Osteoblast (primary cell): ENCODE measurements at regions not wholly inside any gene's neighbourhood (a gene's known extent, or its start where the extent isn't known, plus 50 kb on each side); places are given as distances from the start of the nearest gene placed in this dataset.
A peak's percentile ranks its signal among the peaks of the same experiment; 100 is the strongest.

Source experiments
- DNase-seq: peaks from one replicate; pipeline ENCODE4 v3.0.0; 2011; ENCODE audit warnings: low spot score, mixed read lengths; ENCODE audit not compliant: insufficient read length; ENCODE audit errors: missing footprints
- H2AFZ ChIP-seq: 2 replicates; pipeline ENCODE4 v1.6.0; 2011; ENCODE audit warnings: mild to moderate bottlenecking, low read length
- H3K27ac ChIP-seq: 2 replicates; pipeline ENCODE4 v1.5.1; 2011; ENCODE audit warnings: mild to moderate bottlenecking, low read depth, low read length, moderate library complexity
- H3K27me3 ChIP-seq: 2 replicates; pipeline ENCODE4 v1.6.0; 2012; ENCODE audit warnings: mild to moderate bottlenecking, control low read depth, inconsistent platforms, low read length, moderate library complexity; ENCODE audit not compliant: insufficient read depth
- H3K36me3 ChIP-seq: 2 replicates; pipeline ENCODE4 v1.5.1; 2011; ENCODE audit warnings: mild to moderate bottlenecking, low read length, control low read depth, moderate library complexity; ENCODE audit not compliant: insufficient read depth
- H3K4me1 ChIP-seq: 2 replicates; pipeline ENCODE4 v1.5.1; 2011; ENCODE audit warnings: mild to moderate bottlenecking, low read length, control low read depth, moderate library complexity; ENCODE audit not compliant: insufficient read depth
- H3K4me2 ChIP-seq: 2 replicates; pipeline ENCODE4 v1.6.0; 2011; ENCODE audit warnings: mild to moderate bottlenecking, low read length; ENCODE audit not compliant: insufficient read depth
- H3K4me3 ChIP-seq: fragments of 200-600 bp; sonication (generic); 3 replicates; pipeline ENCODE4 v1.5.1; 2012; ENCODE audit warnings: mild to moderate bottlenecking, low read length, inconsistent platforms; ENCODE audit not compliant: insufficient read depth
- H3K79me2 ChIP-seq: 2 replicates; pipeline ENCODE4 v1.6.0; 2012; ENCODE audit warnings: mild to moderate bottlenecking, low read length, control low read depth, inconsistent platforms; ENCODE audit not compliant: insufficient read depth
- H3K9me3 ChIP-seq: 2 replicates; pipeline ENCODE4 v1.5.1; 2011; ENCODE audit warnings: low read depth, low read length, control low read depth
- H4K20me1 ChIP-seq: 2 replicates; pipeline ENCODE4 v1.6.0; 2012; ENCODE audit warnings: mild to moderate bottlenecking, low read length, control low read depth; ENCODE audit not compliant: insufficient read depth
- TF ChIP-seq, protein P1 (sequence below): IDR thresholded peaks from 2 replicates; pipeline ENCODE4 v1.5.1; 2011; ENCODE audit warnings: mild to moderate bottlenecking, low read depth, low read length, moderate library complexity; ENCODE audit errors: extremely low read depth

DNA sequence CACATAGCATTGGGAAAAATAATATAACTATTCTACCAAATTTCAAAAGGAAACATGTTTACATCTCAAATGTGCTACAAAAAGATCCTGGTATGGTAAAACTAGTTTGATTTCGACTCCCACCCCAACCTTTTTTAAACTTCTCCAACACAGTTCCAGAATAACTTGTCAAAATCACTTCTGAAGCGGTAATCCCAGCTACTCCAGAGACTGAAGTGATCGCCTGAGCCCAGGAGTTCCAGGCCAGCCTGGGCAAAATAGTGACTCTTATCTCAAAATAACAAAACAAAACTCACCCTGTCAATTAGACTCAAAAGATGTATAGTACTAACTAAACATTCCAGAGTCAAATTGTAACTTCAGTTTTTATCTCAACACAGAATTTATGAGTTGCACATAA, 71.3 kb upstream of the RNF38 start:
- no peaks in the 10 kb centered on the region for H3K9me3 ChIP-seq
- no peaks in the 10 kb centered on the region for H3K27me3 ChIP-seq
- H3K79me2 ChIP-seq = peaks cover 46% of the 10 kb centered on the region
- H4K20me1 ChIP-seq = no peaks in the 10 kb centered on the region
- DNase-seq = no peak
- TF ChIP-seq, protein P1, sequence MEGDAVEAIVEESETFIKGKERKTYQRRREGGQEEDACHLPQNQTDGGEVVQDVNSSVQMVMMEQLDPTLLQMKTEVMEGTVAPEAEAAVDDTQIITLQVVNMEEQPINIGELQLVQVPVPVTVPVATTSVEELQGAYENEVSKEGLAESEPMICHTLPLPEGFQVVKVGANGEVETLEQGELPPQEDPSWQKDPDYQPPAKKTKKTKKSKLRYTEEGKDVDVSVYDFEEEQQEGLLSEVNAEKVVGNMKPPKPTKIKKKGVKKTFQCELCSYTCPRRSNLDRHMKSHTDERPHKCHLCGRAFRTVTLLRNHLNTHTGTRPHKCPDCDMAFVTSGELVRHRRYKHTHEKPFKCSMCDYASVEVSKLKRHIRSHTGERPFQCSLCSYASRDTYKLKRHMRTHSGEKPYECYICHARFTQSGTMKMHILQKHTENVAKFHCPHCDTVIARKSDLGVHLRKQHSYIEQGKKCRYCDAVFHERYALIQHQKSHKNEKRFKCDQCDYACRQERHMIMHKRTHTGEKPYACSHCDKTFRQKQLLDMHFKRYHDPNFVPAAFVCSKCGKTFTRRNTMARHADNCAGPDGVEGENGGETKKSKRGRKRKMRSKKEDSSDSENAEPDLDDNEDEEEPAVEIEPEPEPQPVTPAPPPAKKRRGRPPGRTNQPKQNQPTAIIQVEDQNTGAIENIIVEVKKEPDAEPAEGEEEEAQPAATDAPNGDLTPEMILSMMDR = no peak
- H2AFZ ChIP-seq = peak overlapping the region; percentile 82
- H3K4me3 ChIP-seq = peak overlapping the region; percentile 69
- H3K27ac ChIP-seq = peak overlapping the region; percentile 73
- H3K36me3 ChIP-seq = no peaks in the 10 kb centered on the region
- peaks cover 11% of the 10 kb centered on the region for H3K4me1 ChIP-seq
- H3K4me2 ChIP-seq = peak overlapping the region; percentile 89

DNA sequence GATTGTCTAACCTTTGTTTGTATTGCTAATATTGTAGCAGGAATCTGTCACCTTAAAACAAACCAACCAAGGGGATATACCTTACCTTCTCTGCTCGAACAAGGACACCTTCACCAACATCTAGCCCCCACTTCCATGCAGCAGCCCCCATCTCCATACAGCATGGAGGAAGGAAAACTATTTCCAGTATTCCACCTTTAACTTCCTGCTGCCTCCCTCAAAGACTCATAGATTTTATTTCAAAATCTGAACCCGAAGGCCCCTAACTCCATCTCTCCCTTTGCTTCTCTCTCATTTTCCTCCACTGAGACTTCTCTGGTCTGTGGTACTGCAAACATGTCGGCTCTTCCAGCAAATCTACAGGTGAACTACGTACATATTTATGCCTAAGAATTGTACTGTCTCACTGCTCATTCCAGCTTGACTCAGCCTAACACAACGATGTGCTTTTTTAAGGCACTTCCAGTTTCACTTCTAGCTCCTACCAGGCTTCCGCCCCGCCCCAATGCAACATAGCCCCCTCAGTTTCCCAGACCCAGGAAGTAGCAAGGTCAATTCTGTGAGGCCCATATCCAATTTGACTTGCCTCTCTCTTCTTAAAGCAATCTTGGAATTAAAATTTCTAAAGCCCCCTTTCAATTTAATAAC, 70.7 kb upstream of the RNF38 start:
- Histone ChIP-seq H3K27ac (peak overlapping the region; percentile 73), H4K20me1 (no peaks in the 10 kb centered on the region), H3K36me3 (no peaks in the 10 kb centered on the region), H3K4me2 (peak overlapping the region; percentile 89), H3K79me2 (peaks cover 46% of the 10 kb centered on the region), H3K27me3 (no peaks in the 10 kb centered on the region), H3K4me1 (peaks cover 11% of the 10 kb centered on the region), H3K4me3 (peak overlapping the region; percentile 69), H3K9me3 (no peaks in the 10 kb centered on the region), H2AFZ (peak overlapping the region; percentile 82)
- DNase-seq = peak; percentile 90
- TF ChIP-seq, protein P1 = no peak

DNA sequence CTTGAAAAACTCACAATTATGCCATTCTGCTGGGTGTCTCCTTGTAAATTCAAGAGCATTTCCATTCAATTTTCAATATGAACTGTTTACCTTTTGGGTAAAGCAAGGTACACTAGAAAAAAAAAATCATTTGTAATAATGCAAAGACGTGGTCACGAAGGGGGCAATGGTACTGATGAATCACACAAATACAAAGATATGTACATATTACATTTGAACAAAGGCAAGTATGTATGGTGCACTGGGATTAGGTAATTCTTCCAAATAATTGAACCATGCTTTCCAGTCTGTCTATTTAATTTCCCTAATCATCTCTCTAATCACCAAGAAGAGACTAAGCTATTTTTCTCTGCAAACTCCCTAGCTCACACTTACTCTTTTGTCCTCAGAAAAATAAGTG, 63.4 kb upstream of the RNF38 start:
- peaks cover 48% of the 10 kb centered on the region for H3K79me2 ChIP-seq
- TF ChIP-seq, protein P1 = no peak

DNA sequence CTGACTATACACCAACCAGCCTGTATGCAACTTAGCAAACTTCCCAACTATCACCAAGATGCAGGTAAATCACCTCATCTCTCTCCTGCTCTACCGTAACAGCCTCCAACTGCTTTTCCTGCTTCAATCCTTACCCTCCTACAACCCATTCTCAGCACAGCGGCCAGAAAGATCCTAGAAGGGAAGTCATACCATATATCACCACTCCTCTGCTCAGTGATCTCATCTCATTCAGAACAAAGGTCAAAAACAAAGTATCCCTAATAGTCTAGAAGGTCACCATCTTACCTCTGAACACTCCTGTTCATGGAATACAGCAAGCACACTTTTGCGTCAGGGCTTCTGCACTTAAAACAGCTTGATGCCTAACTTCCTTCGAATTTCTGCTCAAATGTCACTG, 62.2 kb upstream of the RNF38 start:
- TF ChIP-seq, protein P1 = no peak
- H2AFZ ChIP-seq = no peak overlapping the region
- H4K20me1 ChIP-seq = peaks cover 12% of the 10 kb centered on the region
- H3K36me3 ChIP-seq = no peaks in the 10 kb centered on the region
- DNase-seq = no peak
- H3K4me3 ChIP-seq = no peak overlapping the region
- H3K27ac ChIP-seq = no peak overlapping the region
- H3K4me1 ChIP-seq = peaks cover 3% of the 10 kb centered on the region
- no peak overlapping the region for H3K4me2 ChIP-seq
- peaks cover 44% of the 10 kb centered on the region for H3K79me2 ChIP-seq
- no peaks in the 10 kb centered on the region for H3K9me3 ChIP-seq
- no peaks in the 10 kb centered on the region for H3K27me3 ChIP-seq

More for the DNA sequence above, 63.4 kb upstream of the RNF38 start:
- no peak overlapping the region for H3K4me2 ChIP-seq
- H2AFZ ChIP-seq = no peak overlapping the region
- no peaks in the 10 kb centered on the region for H3K9me3 ChIP-seq
- DNase-seq = no peak
- no peak overlapping the region for H3K4me3 ChIP-seq
- H3K27me3 ChIP-seq = no peaks in the 10 kb centered on the region
- peaks cover 3% of the 10 kb centered on the region for H3K4me1 ChIP-seq
- H4K20me1 ChIP-seq = peaks cover 12% of the 10 kb centered on the region
- no peaks in the 10 kb centered on the region for H3K36me3 ChIP-seq
- H3K27ac ChIP-seq = no peak overlapping the region
